NCI-H1105 treated with DMSO at 0.1 percent for 48 hours (cell line): ENCODE measurements at regions not wholly inside any gene's neighbourhood (a gene's known extent, or its start where the extent isn't known, plus 50 kb on each side); places are given as distances from the start of the nearest gene placed in this dataset.
"Not testable (repeated sequence)": the region's sequence is repeated elsewhere in the genome, so short reads cannot be mapped to it uniquely, and the experiment has no call there.

Experiments
- DNase-seq: peaks from one replicate; lab custom pipeline; 2025; lab: John Stamatoyannopoulos, UW

GRCh38 chr14:40694023-40694422, 912.7 kb upstream of the LRFN5 start:
- no peak for DNase-seq

- no peak for DNase-seq
Measured at GRCh38 chr14:40691066-40691465, 915.6 kb upstream of the LRFN5 start.

- no peak for DNase-seq
Measured at GRCh38 chr14:40685764-40686163, 920.9 kb upstream of the LRFN5 start.

GRCh38 chr14:40684328-40684727, 922.3 kb upstream of the LRFN5 start:
- no peak for DNase-seq

GRCh38 chr14:40682131-40682913, 924.4 kb upstream of the LRFN5 start:
- no peak for DNase-seq

GRCh38 chr14:40679256-40679655, 927.4 kb upstream of the LRFN5 start:
- DNase-seq, result no peak

- DNase-seq, result not testable (repeated sequence)
Measured at GRCh38 chr14:40677206-40677605, 929.5 kb upstream of the LRFN5 start.

- DNase-seq, result no peak
Measured at GRCh38 chr14:40674502-40674901, 932.2 kb upstream of the LRFN5 start.

- DNase-seq, result peak; percentile 27
Measured at GRCh38 chr14:40656311-40656710, 950.4 kb upstream of the LRFN5 start.

GRCh38 chr14:40652089-40652691, 954.5 kb upstream of the LRFN5 start:
- DNase-seq, result no peak

GRCh38 chr14:40630471-40630870, 976.2 kb upstream of the LRFN5 start:
- DNase-seq, result no peak

- not testable (repeated sequence) for DNase-seq
Measured at GRCh38 chr14:40629551-40630137, 977.0 kb upstream of the LRFN5 start.

GRCh38 chr14:40629144-40629543, 977.5 kb upstream of the LRFN5 start:
- DNase-seq, result no peak

GRCh38 chr14:40623643-40624042, 983.0 kb upstream of the LRFN5 start:
- DNase-seq, result peak; percentile 95

GRCh38 chr14:40618225-40618898, 988.3 kb upstream of the LRFN5 start:
- DNase-seq, result no peak

GRCh38 chr14:40616579-40616978, 990.1 kb upstream of the LRFN5 start:
- DNase-seq, result no peak

GRCh38 chr14:40601063-40601462, 1005.6 kb upstream of the LRFN5 start:
- no peak for DNase-seq

- DNase-seq, result no peak
Measured at GRCh38 chr14:40599725-40600124, 1007.0 kb upstream of the LRFN5 start.

GRCh38 chr14:40581264-40581663, 1025.4 kb upstream of the LRFN5 start:
- peak; percentile 19 for DNase-seq

GRCh38 chr14:40576880-40577478, 1029.7 kb upstream of the LRFN5 start:
- DNase-seq, result peak; percentile 22

GRCh38 chr14:40574780-40575179, 1031.9 kb upstream of the LRFN5 start:
- DNase-seq, result no peak

GRCh38 chr14:40525314-40525713, 1081.4 kb upstream of the LRFN5 start:
- no peak for DNase-seq
